Retina (tissue), 1 donor: ENCODE measurements at regions not wholly inside any gene's neighbourhood (a gene's known extent, or its start where the extent isn't known, plus 50 kb on each side); places are given as distances from the start of the nearest gene placed in this dataset.

Source experiments
- DNase-seq: peaks from one replicate; pipeline ENCODE4 v3.0.0-alpha.2; 2016

GRCh38 chr2:18123211-18123570, 244.7 kb downstream of the KCNS3 start:
- no peak for DNase-seq

GRCh38 chr2:18122544-18123210, 244.2 kb downstream of the KCNS3 start:
- DNase-seq, result no peak

GRCh38 chr2:18119883-18120282, 241.4 kb downstream of the KCNS3 start:
- DNase-seq, result no peak

- DNase-seq, result no peak
Measured at GRCh38 chr2:18118703-18119102, 240.2 kb downstream of the KCNS3 start.

GRCh38 chr2:18117592-18117991, 239.1 kb downstream of the KCNS3 start:
- DNase-seq, result no peak

- DNase-seq, result no peak
Measured at GRCh38 chr2:18110222-18110621, 231.8 kb downstream of the KCNS3 start.

- no peak for DNase-seq
Measured at GRCh38 chr2:18106841-18107240, 228.4 kb downstream of the KCNS3 start.

- no peak for DNase-seq
Measured at GRCh38 chr2:18105929-18106328, 227.5 kb downstream of the KCNS3 start.

- no peak for DNase-seq
Measured at GRCh38 chr2:18104595-18105224, 226.2 kb downstream of the KCNS3 start.

- DNase-seq, result no peak
Measured at GRCh38 chr2:18096836-18097405, 218.5 kb downstream of the KCNS3 start.

GRCh38 chr2:18094277-18094676, 215.8 kb downstream of the KCNS3 start:
- no peak for DNase-seq

- no peak for DNase-seq
Measured at GRCh38 chr2:18093196-18093595, 214.7 kb downstream of the KCNS3 start.

- DNase-seq, result no peak
Measured at GRCh38 chr2:18092760-18093159, 214.3 kb downstream of the KCNS3 start.

- DNase-seq, result no peak
Measured at GRCh38 chr2:18085593-18085992, 207.1 kb downstream of the KCNS3 start.

- no peak for DNase-seq
Measured at GRCh38 chr2:18084376-18084775, 205.9 kb downstream of the KCNS3 start.

GRCh38 chr2:18083806-18084205, 205.3 kb downstream of the KCNS3 start:
- no peak for DNase-seq

GRCh38 chr2:18078216-18078615, 199.7 kb downstream of the KCNS3 start:
- no peak for DNase-seq

- no peak for DNase-seq
Measured at GRCh38 chr2:18077704-18078103, 199.2 kb downstream of the KCNS3 start.

GRCh38 chr2:18077231-18077630, 198.8 kb downstream of the KCNS3 start:
- no peak for DNase-seq

GRCh38 chr2:18074476-18074875, 196.0 kb downstream of the KCNS3 start:
- DNase-seq, result no peak

GRCh38 chr2:18073601-18074000, 195.1 kb downstream of the KCNS3 start:
- no peak for DNase-seq

- DNase-seq, result no peak
Measured at GRCh38 chr2:18067588-18068384, 189.3 kb downstream of the KCNS3 start.

GRCh38 chr2:18066894-18067293, 188.4 kb downstream of the KCNS3 start:
- no peak for DNase-seq

- no peak for DNase-seq
Measured at GRCh38 chr2:18066066-18066465, 187.6 kb downstream of the KCNS3 start.
